ENCODE measurements at regions not wholly inside any gene's neighbourhood (a gene's known extent, or its start where the extent isn't known, plus 50 kb on each side); places are given as distances from the start of the nearest gene placed in this dataset.
A peak's percentile ranks its signal among the peaks of the same experiment; 100 is the strongest.
"Not testable (repeated sequence)": the region's sequence is repeated elsewhere in the genome, so short reads cannot be mapped to it uniquely, and the experiment has no call there.

DNA sequence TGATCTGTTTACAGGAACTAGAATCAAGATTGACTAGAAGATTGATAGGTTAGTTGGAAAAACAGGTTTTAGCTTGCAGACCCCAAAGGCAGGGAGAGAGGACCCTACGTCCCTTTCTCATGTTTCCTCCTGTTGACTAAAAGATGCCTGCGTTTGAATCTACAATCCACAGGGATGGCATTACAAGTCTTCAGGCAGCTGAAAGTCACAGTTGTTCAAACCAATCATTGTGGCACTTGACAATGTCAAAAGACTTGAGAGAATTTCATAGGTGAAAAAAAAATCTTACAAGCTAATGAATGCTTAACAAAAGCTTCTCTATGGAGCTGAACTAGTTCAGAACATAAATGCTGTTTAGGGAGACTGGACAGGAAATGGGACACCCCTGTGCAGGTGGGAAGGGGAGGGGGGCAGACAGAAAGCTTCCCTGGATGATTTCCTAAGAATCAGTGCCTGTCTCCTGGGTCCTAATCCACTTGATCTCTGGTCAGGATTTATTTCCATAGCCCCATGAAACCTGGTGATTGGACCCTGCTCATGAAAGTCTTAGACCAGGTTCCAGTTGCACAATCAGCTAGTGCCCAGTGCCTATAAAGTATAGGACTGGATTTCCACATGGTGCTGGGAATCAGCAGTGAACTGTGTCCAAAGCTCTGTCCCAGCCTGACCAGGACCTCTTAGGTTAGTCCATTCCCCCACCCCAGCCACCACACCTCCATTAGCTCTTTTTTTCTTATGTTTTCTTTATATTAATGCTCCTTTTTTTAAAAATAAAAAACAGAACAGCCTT lies 91.6 kb upstream of the BCAR3 start:
- DNase-seq: no peak

GRCh38 chr1:93771843-93772242 lies 90.2 kb upstream of the BCAR3 start:
- DNase-seq: no peak

GRCh38 chr1:93770640-93771039 lies 89.0 kb upstream of the BCAR3 start:
- DNase-seq: no peak

GRCh38 chr1:93769777-93770176 lies 88.1 kb upstream of the BCAR3 start:
- no peak for DNase-seq

- DNase-seq: no peak
Observed at GRCh38 chr1:93768380-93768863, 86.8 kb upstream of the BCAR3 start.

DNA sequence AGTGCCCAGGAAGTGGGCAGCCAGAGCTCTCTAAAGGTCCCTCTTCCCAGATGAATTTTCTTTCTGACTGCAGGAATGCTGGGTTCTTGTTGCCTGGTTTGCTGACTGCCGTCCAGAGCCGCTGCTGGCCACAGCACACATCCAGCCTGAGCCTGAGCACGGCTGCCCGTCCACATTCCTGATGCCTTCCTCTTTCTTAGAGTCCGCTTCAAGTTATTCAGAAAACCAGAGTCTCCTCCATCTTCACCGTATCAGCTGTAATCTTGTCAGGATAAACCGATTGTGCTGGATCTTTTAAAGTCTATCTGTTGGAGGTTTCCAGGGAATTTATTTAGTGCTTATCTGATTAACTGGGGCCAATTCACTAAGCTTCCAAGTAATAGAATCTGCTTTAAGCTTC lies 84.8 kb upstream of the BCAR3 start:
- DNase-seq: no peak

DNA sequence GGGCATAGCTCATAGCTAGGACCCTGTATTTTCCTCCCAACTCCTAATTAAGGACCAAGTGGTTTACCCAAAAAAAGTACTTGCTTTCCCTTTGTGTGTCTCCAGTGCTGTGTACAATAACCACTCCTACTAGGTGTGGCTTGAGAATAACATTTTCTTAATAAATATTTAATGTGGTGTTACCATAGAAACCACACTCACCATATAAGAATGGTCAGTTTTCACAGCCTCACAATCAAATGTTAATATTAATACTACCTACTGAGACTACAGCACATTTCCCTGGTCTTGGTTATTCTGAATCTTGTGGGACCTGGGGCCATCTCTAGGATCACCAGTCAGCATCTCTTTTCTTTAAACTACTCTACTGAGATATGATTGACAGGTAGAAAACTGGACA lies 83.5 kb upstream of the BCAR3 start:
- DNase-seq: no peak

GRCh38 chr1:93764366-93764750 lies 82.7 kb upstream of the BCAR3 start:
- no peak for DNase-seq

DNA sequence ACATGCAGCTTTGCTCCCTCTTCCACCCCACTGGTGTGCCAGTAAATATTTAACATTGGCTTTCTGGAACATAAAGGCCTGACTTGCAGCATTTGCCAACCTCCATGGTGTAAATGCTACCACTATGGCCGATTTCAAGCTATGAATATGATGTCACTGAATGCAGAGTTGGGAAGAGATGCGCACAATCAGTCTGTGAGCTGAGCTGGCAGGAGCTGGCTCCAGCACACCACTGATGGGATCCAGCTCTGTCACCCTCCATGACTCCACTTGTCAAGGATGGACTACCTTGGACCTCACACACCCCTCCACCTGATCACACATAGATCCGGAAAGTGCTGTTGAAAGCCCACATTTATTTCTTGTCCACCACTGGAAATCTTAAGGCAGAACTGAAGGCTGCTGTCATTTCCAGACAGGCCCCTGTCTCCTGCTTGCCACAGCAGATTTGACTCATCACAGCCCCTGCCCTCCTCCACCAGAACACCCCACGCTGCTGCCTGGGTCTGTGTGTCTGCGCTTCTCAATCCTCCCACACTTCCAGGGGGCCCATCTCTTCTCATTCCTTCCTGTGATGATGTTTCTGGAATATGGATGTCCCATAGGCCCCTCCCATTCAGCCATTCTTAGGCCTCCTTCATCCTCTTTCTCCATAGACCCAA lies 82.2 kb upstream of the BCAR3 start:
- DNase-seq: no peak

DNA sequence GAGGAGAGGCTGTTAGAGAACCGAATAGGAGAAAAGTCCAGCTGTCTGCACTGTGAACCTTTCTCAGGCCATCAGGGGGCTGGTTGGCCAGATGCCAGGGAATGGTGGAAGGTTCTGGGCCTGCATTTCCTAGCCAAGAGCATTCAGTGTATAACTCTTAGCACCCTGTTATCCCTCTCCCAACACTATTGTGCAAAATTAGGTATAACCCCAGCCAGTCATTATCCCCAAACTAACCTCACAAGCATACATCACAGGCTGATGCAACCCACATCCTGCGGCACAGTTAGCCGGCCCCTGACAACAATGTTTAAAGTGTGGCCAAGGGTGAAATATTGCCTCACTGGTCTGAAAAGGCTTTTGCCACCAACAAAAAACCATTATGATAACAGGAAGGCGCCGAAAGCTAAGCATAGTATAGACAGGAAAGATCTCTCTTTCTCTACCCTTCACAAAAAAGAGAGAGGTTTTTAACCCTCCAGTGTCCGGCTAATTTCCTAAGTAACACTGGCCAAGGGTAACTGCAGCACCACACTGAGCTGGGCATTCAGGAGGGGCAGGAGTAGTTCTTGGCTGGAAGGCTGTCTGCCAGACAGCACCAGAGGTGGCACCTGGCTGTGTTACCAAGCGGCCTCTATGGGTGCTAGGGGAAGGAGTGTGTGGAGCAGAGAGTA lies 77.3 kb upstream of the BCAR3 start:
- peak; percentile 57 for DNase-seq

GRCh38 chr1:93757256-93758036 lies 75.8 kb upstream of the BCAR3 start:
- DNase-seq: no peak

- DNase-seq: no peak
Observed at GRCh38 chr1:93756657-93757056, 75.0 kb upstream of the BCAR3 start.

GRCh38 chr1:93755251-93755715 lies 73.6 kb upstream of the BCAR3 start:
- DNase-seq: not testable (repeated sequence)

- DNase-seq: peak; percentile 42
Observed at GRCh38 chr1:93753791-93754763, 72.4 kb upstream of the BCAR3 start.

DNA sequence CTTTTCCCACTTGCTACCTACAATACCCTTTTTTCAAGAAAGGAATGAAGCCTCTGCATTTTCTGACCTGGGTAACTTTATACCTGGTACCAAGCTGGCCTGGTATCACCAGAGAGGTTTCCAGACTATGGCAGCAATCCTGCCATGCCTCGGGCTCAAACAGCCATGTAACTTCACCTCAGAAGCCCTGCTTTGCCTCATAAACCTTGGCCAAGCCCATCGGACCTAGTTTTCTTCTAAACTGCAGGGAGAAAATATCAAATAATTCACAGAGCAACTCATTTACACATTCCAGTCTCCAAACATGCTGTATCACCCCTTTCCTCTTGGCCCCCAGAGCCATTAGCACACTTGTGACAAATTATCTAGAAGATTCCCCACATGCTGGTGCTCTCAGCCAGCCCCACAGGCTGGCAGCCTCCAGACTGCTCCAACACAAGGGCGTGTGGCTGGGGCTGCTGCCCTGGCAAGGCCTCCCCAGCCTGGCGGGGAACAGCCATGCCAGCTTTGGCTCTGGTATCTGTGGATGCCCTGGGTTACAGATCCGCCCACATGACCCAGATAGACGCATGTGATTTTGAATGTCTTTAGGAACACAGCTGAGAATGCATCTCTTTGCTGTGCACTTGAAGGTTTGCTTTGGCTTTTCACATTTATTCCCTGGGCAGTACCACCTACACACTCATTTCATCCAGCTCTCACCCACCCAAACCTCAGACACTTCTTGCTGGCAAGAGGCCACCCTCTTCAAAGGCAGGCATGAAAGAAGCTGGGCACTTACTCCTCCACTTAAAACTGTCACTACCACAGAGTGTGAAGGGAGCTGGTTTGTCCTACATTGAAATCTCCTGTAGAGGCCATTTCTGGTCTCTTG lies 70.0 kb upstream of the BCAR3 start:
- no peak for DNase-seq

DNA sequence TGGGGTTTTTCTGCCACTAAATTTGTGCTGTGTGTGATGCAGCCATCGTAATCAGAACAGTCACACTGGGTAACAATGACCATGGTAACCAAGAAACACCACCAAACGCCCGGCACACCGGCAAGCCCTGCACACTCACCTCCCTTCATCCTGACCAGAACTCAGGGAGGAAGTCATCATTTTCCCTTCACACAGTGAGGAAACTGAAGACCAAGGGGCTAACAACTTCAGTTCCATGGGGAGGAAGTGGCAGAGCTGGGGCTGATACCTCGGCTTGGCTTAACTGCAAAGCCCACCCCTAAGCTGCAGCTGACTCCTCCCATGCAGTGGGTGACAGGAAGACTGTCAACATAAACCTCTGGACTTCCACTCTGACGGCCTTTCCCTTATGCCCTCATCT lies 69.3 kb upstream of the BCAR3 start:
- peak; percentile 25 for DNase-seq

DNA sequence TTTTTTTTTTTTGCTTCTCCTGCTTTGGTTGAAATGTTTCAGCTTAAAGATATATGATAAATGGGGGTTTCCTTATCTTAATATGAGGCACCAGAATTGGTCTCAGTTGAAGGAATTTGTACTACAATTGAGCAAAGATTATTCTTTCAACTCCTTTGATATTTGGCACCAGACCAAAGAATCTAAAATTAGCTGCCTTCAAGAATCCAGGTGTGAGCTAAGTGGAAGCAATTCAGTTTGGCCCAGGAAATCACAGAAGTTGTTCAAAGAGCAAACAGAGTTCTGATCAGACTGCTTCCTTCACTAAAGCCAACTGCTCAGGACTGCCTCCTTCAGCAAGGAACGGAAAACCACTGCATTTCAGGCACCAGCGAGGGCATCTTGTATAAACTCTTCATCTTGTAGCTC lies 68.3 kb upstream of the BCAR3 start:
- no peak for DNase-seq

- peak; percentile 66 for DNase-seq
Observed at GRCh38 chr1:93749487-93749886, 67.8 kb upstream of the BCAR3 start.

DNA sequence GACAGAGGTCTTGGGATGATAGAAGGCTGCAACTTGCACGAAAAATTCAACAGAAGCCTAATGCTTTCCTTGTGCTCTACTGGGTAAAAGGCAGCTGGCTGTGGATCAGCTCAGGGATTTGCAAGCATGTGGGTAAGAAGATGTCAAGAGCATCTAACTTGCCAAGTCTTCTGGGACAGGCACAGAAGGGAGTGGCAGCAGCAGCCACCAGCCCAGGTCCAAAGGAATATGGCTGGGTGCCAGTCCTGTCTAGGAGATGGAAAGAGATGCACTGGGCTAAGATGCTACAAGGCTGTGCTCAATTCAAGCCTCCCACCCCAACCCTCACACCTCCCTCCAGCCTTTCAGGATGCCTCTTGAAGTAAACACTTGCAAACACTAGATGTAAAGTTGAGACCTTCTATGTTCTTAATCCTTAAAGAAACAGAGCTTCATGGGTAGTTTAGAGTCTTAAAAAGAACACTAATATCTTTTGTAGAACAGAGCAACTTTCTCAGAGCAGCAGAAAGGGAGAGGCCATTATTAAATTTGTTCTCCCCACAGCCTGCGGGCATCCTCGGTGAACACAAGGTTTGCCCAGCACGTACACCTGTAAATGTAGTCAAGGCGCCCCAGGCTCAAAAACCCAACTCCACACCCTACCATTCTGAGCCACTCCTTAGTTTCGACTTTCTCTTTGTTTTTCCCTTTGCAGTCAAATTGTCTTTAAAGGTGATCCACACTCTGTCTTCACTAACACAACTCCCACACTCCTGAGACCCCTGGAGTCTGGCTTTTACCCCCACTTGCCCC lies 64.6 kb upstream of the BCAR3 start:
- DNase-seq: no peak

Measured in suppressor macrophage treated with lipopolysaccharide for 4 hours (primary cell).